Aorta (tissue), 5 donors: ENCODE measurements at regions not wholly inside any gene's neighbourhood (a gene's known extent, or its start where the extent isn't known, plus 50 kb on each side); places are given as distances from the start of the nearest gene placed in this dataset.
A peak's percentile ranks its signal among the peaks of the same experiment; 100 is the strongest.

ENCODE experiments used
- ATAC-seq: fragments of 200-7000 bp; cut with Tn5 transposase; one replicate; pipeline ENCODE4 v1.9.1; 2022; ENCODE audit warnings: moderate library complexity; ENCODE audit not compliant: low FRiP score
- DNase-seq, 2 donors: peaks; one replicate each; pipeline ENCODE4 v3.0.0-alpha.2; 2020
- H3K27ac ChIP-seq, 2 donors: one replicate each; pipeline ENCODE4 v1.5.1; 2013; ENCODE audit warnings: low read length in 2 of 2, mild to moderate bottlenecking in 2 of 2, moderate library complexity in 2 of 2, control low read depth in 1 of 2, inconsistent platforms in 1 of 2, low read depth in 1 of 2
- H3K27me3 ChIP-seq, 2 donors: one replicate each; pipeline ENCODE4 v1.6.1; 2013; ENCODE audit warnings: control low read depth in 1 of 2, low read length in 1 of 2, mild to moderate bottlenecking in 1 of 2, moderate library complexity in 1 of 2; ENCODE audit not compliant: insufficient read depth in 2 of 2, control insufficient read depth in 1 of 2
- H3K36me3 ChIP-seq, 2 donors: one replicate each; pipeline ENCODE4 v1.6.1; 2013; ENCODE audit warnings: control low read depth in 1 of 2, low read length in 1 of 2, mild to moderate bottlenecking in 1 of 2; ENCODE audit not compliant: insufficient read depth in 2 of 2, control insufficient read depth in 1 of 2
- H3K4me1 ChIP-seq, 2 donors: one replicate each; pipeline ENCODE4 v1.6.1; 2013; ENCODE audit warnings: low read length in 2 of 2, control low read depth in 1 of 2, mild to moderate bottlenecking in 1 of 2, moderate library complexity in 1 of 2; ENCODE audit not compliant: insufficient read depth in 2 of 2, control insufficient read depth in 1 of 2
- H3K4me3 ChIP-seq, 2 donors: one replicate each; pipeline ENCODE4 v1.5.1; 2013; ENCODE audit warnings: low read length in 2 of 2, control low read depth in 1 of 2, mild to moderate bottlenecking in 1 of 2
- H3K9me3 ChIP-seq: one replicate; pipeline ENCODE4 v1.6.1; 2013; ENCODE audit warnings: mild to moderate bottlenecking, low read length; ENCODE audit not compliant: control insufficient read depth
- whole genome bisulfite sequencing, 2 donors: extraction: QIAGEN DNeasy Blood & Tissue Kit; methylation state at CpG; one replicate each; pipeline ENCODE4 v1.1.7; 2013; 5-methylcytosine and 5-hydroxymethylcytosine counted together
- intact Hi-C, 2 donors: fragments of 100-400 bp; cut with DNase I; formaldehyde crosslinking; loops; one replicate each; pipeline versions ENCODE4 v1.14.2 to v1.15.0; 2022
- donor health status: healthy with polysubstance abuse.
- donor health status: Bipolar disorder and iron deficiency.
- donor health status: DM: no; HTN: no; CAD: no.
- donor health status: DM: no; HTN: no; CAD: no.
- donor health status: DM: yes; HTN: yes; CAD: no.

DNA sequence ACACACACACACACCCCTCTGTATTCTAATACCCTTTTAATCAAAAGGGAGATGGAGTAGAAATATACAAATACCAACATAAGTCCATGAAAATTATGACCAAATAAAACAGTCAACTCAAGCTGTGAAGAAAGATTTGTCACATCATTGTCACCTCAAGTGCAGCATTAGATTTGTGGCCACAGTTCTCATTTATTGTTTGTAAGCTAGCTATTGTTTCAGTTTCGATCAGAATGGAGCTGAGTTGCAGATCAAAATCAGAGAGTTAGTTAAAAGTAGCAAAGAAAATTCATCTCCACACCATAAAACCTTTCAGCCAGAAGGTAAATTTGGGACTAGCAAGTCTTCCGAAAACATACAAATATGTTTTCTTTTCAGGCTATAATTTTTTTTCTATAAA is 267.7 kb upstream of the LMCD1 start:
- WGBS, 2 donors, result 93 to 95% methylated on average over 2 of the region's 2 CpGs
- H3K4me1 ChIP-seq, result peaks cover 4 to 6% of the 10 kb centered on the region in 2 donors
- H3K9me3 ChIP-seq, result no peaks in the 10 kb centered on the region
- H3K27ac ChIP-seq, result no peak overlapping the region
- no peak for DNase-seq
- H3K4me3 ChIP-seq, result no peak overlapping the region
- H3K27me3 ChIP-seq, result no peaks in the 10 kb centered on the region
- intact Hi-C loops, result no loop called here
- no peaks in the 10 kb centered on the region for H3K36me3 ChIP-seq
- ATAC-seq, result no peak

DNA sequence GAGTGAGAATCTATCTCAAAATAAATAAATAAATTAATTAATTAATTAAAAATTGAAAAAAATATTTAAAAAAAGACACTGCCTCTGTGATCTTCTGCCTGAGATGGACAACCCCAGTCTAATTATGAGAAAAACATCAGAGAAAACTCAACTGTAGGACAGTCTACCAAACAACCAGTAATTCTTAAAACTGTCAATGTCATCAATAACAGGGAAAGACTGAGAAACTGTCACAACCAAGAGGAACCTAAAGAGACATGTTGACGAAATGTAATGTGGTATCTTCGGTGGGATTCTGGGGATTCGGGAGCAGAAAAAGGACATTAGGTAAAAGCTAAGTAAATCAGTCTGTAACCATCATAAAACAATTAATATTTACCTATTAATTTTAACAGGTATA is 265.4 kb upstream of the LMCD1 start:
- Histone ChIP-seq H3K36me3 (no peaks in the 10 kb centered on the region), H3K4me1 (peaks cover 5 to 7% of the 10 kb centered on the region in 2 donors), H3K27me3 (no peaks in the 10 kb centered on the region), H3K9me3 (no peaks in the 10 kb centered on the region), H3K4me3 (no peak overlapping the region), H3K27ac (no peak overlapping the region)
- WGBS, 2 donors, result 79 to 95% methylated on average over 3 of the region's 3 CpGs
- intact Hi-C loops, result no loop called here
- DNase-seq (no peak), ATAC-seq (no peak)

DNA sequence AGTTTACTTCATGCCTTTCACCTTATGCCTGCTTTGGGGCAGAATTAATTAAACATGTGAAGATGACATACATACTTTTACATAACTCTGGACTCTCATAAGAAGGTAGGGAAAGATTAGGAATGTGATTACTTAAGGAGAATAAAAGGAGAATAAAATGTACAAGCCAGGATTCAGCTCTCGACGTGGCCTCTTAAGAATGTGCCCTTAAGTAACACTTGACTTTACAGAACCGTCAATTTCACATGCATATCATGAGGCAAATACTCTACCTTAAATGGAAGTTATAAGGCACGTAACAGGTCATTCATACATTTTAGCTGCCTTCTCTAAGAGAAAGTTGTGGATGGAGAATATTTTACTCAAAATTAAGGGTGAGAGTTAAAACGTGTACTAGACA is 263.7 kb upstream of the LMCD1 start:
- Histone ChIP-seq H3K27ac (peak overlapping the region in 1 of 2 donors; percentile 57), H3K36me3 (no peaks in the 10 kb centered on the region), H3K4me3 (no peak overlapping the region), H3K27me3 (no peaks in the 10 kb centered on the region), H3K9me3 (no peaks in the 10 kb centered on the region), H3K4me1 (peaks cover 5 to 7% of the 10 kb centered on the region in 2 donors)
- WGBS, 2 donors, result 5 to 7% methylated on average over 5 of the region's 5 CpGs
- intact Hi-C loops, result no loop called here
- no peak for ATAC-seq
- no peak for DNase-seq

DNA sequence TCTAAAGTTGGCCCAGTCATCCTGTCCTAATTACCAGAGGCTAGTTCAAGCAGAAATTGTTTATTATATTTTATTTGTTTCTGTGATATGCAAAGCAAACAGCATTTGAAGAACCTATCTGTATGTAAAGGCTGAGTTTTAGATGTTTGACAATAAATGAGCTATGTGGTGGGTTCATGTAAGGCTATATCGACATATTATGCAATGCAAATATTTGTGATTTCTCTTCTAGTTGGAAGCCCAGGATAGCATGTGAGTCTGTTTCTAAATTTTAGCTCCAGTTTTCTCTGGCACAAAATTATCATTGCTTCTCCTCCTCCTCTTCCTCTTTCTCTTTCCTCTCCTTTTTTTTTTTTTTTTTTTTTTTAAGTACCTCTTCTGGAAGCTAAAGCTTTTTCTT is 263.2 kb upstream of the LMCD1 start:
- 4 to 8% methylated on average over 1 of the region's 1 CpG for WGBS, 2 donors
- Histone ChIP-seq H3K36me3 (no peaks in the 10 kb centered on the region), H3K27me3 (no peaks in the 10 kb centered on the region), H3K27ac (peak overlapping the region in 1 of 2 donors; percentile 57), H3K4me1 (peaks cover 5 to 7% of the 10 kb centered on the region in 2 donors), H3K4me3 (no peak overlapping the region), H3K9me3 (no peaks in the 10 kb centered on the region)
- ATAC-seq (no peak), DNase-seq (no peak)
- intact Hi-C loops, result no loop called here

DNA sequence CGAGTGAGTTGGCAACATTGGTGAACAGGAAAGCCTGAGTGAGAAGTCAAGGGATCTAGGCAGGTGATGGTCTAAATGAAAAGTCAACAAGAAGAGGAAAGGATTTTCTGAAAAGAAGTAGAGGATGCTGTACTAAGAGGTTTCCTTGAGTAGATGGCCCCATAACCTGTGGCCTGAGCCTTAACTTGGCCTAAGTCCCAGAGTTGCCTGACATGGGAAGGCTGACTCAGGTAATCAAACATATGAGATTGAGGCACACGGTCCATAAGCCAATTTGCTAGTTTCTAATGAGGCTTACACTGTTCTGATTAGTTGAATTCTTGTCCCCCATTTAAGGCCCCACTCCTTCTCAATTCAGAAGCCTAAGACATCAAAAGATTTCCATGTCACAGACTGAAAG is 262.5 kb upstream of the LMCD1 start:
- H3K36me3 ChIP-seq, result no peaks in the 10 kb centered on the region
- H3K4me3 ChIP-seq, result no peak overlapping the region
- WGBS, 2 donors, result 58 to 61% methylated on average over 2 of the region's 2 CpGs
- H3K4me1 ChIP-seq, result peaks cover 5 to 7% of the 10 kb centered on the region in 2 donors
- no peaks in the 10 kb centered on the region for H3K27me3 ChIP-seq
- intact Hi-C loops, result no loop called here
- ATAC-seq, result no peak
- H3K9me3 ChIP-seq, result no peaks in the 10 kb centered on the region
- H3K27ac ChIP-seq, result peak overlapping the region in 1 of 2 donors; percentile 83
- no peak for DNase-seq

DNA sequence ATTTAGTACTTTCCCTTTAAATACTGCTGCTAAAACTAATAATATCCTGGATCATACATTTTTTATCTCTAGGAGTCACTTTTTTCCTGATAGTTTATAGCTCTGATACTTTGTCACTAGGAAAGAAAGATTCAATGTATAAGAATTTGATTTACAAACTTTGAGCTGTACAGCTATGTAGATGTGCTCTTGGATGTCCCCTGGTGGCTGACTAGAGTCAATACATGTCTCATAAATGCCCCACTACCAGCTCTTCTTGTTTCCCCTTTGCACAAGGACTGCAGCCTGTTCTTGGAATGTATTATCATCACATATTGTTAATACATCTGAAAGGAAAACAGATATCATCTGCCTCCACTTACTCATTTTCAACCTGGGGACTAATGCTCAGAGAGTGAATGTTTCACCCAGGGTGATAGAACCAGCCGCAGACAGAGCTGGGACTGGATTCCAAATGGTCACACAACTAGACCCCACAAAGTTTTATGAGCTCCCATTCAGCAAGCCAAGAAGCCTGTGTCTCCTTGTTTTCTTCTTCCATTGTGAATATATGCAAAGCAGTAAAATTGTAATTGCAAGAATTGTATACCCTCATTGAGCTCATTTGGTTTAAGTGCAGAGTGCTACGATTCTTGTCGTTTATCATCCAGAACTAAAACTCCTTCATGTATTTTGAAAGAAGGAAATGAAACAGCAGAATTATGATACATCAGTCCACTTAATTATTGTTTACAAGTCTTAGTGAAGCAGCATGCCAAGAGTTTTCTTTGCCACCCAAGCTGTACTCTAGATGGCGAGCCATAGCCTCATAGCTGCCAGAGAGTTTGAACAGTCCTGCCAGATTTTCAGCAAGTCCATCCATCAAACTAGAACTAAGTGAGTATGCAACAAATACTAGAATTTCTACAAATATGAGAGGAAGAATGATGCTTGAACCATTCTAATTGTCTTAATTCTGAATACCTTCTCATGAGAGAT is 261.6 kb upstream of the LMCD1 start:
- Histone ChIP-seq H3K36me3 (no peaks in the 10 kb centered on the region), H3K27ac (no peak overlapping the region), H3K9me3 (no peaks in the 10 kb centered on the region), H3K4me1 (peaks cover 4 to 7% of the 10 kb centered on the region in 2 donors), H3K4me3 (no peak overlapping the region), H3K27me3 (no peaks in the 10 kb centered on the region)
- 23 to 24% methylated on average over 4 of the region's 4 CpGs for WGBS, 2 donors
- no peak for ATAC-seq
- intact Hi-C loops, result no loop called here
- no peak for DNase-seq

DNA sequence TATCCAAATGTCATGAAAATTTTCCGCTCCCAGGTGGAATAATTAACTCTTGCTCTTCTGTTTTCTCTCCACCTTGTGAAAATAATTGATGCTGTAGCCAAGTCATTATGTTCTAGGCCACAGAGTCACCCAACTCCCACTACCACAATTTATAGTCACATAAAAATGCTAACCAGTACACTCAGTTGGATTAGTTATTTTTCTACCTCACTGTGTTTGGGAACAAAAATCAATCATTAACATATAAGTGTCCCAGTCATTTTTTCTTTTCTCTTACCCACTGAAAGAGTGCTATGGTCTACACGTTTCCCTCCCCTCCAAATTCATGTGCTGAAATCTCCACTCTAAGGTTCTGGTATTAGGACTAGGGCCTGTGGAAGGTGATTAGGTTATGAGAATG is 255.6 kb upstream of the LMCD1 start:
- Histone ChIP-seq H3K27ac (no peak overlapping the region), H3K9me3 (no peaks in the 10 kb centered on the region), H3K27me3 (no peaks in the 10 kb centered on the region), H3K36me3 (no peaks in the 10 kb centered on the region), H3K4me1 (no peaks in the 10 kb centered on the region), H3K4me3 (no peak overlapping the region)
- intact Hi-C loops, result no loop called here
- ATAC-seq (no peak), DNase-seq (no peak)
- 34 to 70% methylated on average over 2 of the region's 2 CpGs for WGBS, 2 donors

DNA sequence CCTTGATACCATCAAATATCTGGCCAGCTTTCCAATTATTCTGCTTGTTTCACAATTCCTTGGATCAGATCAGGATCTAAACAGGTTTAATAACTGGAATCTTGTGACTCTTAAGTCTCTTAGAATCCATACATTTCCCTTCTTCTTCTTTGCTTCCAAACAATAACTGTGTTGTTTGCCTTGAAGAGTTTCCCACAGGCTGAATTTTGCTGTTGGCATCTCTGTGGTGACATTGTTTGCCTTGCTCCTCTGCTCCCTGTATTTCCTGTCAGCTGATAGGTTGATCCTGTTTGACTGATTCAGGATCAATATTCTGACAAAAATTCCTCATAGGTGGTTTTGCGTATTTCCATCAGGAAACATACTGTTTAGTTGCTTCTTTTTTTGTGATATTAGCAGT is 248.4 kb upstream of the LMCD1 start:
- peaks cover 0 to 5% of the 10 kb centered on the region in 2 donors for H3K4me1 ChIP-seq
- intact Hi-C loops, result no loop called here
- no peaks in the 10 kb centered on the region for H3K27me3 ChIP-seq
- ATAC-seq (no peak), DNase-seq (no peak)
- no peak overlapping the region for H3K27ac ChIP-seq
- WGBS, 2 donors, result 96% methylated on average over 1 of the region's 1 CpG
- H3K36me3 ChIP-seq, result no peaks in the 10 kb centered on the region
- H3K4me3 ChIP-seq, result no peak overlapping the region
- peaks cover 2% of the 10 kb centered on the region for H3K9me3 ChIP-seq

DNA sequence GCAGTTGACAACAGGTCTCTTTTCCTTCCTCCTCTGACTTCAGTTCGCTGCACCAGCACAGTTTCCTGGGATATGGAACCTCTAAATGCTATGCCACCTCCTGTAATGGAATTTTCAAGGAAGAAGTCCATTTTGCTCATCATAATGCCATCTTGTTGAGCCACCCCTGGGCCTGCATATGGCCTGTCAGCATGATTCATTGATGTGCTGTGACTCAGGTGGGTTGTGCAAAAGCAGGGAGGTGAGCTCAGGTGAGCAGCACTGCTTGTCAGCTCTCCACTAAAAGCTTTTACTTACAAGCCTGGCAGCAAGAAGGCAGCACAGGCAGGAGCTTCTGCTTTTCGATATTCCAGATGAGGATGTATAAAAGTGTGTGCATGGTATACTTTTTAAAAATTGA is 247.1 kb upstream of the LMCD1 start:
- Histone ChIP-seq H3K27me3 (no peaks in the 10 kb centered on the region), H3K9me3 (peaks cover 2% of the 10 kb centered on the region)

More for the DNA sequence above, 247.1 kb upstream of the LMCD1 start:
- Histone ChIP-seq H3K36me3 (no peaks in the 10 kb centered on the region), H3K27ac (no peak overlapping the region), H3K4me1 (peaks cover 0 to 5% of the 10 kb centered on the region in 2 donors), H3K4me3 (no peak overlapping the region)
- intact Hi-C loops, result no loop called here
- 92 to 95% methylated on average over 2 of the region's 2 CpGs for WGBS, 2 donors
- ATAC-seq, result no peak
- DNase-seq, result no peak
